Cerebellar nuclear complex (tissue), 1 donor: ENCODE measurements at regions not wholly inside any gene's neighbourhood (a gene's known extent, or its start where the extent isn't known, plus 50 kb on each side); places are given as distances from the start of the nearest gene placed in this dataset.

Source experiments
- DNase-seq, 2 experiments: peaks; one replicate each; lab custom pipeline; 2025; lab: John Stamatoyannopoulos, UW

GRCh38 chr5:104213216-104213615 lies 650.6 kb upstream of the NUDT12 start:
- no peak for DNase-seq

DNA sequence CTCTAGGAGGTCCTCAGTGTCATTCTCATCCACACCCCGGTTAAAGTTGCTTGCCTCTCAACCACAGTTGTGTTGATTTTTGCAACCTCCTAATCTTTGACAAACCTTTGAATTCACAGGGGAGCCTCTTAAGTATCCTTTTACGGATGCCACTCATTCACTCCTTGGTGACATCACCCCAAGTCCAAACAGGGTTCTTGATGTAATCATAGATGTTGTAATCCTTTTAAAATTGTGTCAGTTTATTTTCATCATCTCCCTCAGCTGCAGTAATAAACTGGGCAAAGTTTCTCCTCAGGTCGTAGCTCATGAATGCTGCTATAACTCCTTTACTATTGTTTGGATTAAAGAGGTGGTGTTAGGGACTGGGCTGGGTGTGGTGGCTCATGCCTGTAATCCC lies 637.2 kb upstream of the NUDT12 start:
- DNase-seq = no peak

- DNase-seq = no peak
Measured at GRCh38 chr5:104198156-104198555, 635.6 kb upstream of the NUDT12 start.

- no peak for DNase-seq
Measured at GRCh38 chr5:104189909-104190308, 627.3 kb upstream of the NUDT12 start.

DNA sequence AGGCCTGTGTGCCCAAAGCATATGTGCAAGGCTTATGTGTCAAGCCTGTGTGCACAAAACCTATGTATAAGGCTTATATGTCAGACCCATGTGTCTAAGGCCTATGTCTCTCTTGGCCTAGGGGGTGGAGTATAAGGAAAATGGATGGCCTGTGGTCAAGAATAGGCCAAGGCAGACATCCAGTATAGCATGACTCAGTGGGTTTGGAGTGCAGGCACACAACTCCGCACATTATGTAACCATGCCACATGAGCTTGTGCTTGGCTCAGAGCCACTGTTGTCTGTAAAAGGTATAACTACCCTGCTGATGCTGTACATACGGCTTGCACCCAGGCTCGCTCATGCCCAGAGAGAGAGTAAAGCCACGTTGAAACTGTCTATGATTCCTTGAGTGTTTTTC lies 626.4 kb upstream of the NUDT12 start:
- DNase-seq = no peak

DNA sequence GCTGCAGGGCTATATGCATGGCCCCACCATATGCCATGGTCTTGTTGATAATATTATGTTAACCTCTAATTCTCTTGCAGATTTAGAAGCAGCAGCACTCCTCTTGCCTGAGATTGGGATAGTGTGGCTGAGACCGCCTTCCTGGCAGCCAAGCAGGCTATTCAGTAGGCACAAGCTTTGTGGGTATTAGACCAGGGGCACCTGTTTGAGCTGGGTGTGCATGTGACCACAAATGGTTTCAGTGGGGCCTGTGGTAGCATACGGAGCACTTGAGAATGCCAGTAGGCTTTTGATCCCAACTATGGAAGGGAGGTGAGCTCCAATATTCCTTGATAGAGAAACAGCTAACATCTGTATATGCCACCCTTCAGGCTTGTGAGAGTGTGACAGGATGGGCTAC lies 625.1 kb upstream of the NUDT12 start:
- DNase-seq = no peak

DNA sequence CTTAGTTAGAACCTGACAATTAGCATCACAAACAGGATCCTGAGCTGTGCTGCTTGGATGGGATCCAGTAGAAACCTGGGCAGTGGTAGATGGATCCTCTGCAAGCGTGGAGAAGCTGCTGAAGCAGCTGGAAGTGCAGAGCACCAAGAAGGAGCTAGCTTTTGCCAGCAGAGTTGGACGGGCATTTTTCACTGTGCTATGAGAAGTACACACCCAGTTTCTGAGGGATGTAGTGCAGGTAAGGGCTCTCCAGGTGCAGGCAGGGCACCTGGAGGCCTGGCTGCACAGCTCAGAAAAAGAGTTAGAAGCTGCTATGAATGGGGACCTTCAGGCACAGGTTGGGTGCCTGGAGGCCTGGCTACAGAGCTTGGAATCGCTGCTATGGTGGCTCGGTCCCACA lies 623.9 kb upstream of the NUDT12 start:
- DNase-seq = no peak

GRCh38 chr5:104186100-104186499 lies 623.5 kb upstream of the NUDT12 start:
- no peak for DNase-seq

- DNase-seq = no peak
Measured at GRCh38 chr5:104184264-104184663, 621.7 kb upstream of the NUDT12 start.

GRCh38 chr5:104178829-104179456 lies 616.4 kb upstream of the NUDT12 start:
- no peak for DNase-seq

DNA sequence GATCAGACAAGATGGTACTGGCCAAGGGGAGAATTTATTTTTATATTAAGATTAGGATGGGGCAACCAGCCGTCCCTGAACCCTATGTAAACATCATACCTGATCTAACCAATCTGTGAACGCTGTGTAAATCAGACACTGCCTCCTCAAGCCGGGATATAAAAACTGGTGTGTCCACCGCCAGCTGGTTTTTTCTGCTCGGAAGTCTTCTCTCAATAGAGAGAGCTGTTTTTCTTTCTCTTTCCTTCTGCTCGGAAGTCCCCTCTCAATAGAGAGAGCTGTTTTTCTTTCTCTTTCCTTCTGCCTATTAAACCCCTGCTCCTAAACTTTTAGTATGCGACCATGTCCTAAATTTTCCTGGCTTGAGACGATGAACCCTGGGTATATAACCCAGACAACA lies 615.5 kb upstream of the NUDT12 start:
- no peak for DNase-seq

DNA sequence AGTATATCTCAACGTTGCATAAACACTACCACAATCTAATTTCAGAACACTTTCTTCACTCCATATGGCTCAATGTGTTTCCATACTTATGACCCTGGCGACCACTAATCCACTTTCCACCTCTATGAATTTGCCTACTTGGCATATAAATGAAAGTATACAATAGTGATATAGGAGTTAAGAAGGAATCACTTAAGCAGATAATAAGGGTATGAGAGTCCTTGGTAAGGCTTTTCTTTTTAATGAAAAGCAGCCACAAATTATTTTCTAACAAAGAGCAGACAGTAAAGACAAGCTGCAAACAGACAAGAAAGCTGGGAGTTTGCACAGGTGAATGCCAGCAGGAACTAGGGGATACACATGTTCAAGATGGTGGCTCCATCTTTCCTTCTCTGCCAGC lies 615.1 kb upstream of the NUDT12 start:
- no peak for DNase-seq

DNA sequence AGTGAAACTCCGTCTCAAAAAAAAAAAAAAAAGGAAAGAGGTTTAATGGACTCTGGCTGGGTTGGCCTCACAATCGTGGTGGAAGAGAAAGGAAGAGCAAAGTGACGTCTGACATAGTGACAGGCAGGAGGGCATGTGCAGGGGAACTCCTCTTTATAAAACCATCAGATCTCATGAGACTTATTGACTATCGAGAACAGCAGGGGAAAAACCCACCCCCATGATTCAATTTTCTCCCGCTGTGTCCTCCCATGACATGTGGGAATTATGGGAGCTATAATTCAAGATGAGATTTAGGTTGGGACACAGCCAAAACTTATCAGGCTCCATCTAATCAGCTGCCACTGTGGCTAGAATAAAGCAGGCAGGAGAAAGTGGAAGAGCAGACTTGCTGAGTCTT lies 610.4 kb upstream of the NUDT12 start:
- no peak for DNase-seq

GRCh38 chr5:104171958-104172690 lies 609.5 kb upstream of the NUDT12 start:
- DNase-seq = no peak

DNA sequence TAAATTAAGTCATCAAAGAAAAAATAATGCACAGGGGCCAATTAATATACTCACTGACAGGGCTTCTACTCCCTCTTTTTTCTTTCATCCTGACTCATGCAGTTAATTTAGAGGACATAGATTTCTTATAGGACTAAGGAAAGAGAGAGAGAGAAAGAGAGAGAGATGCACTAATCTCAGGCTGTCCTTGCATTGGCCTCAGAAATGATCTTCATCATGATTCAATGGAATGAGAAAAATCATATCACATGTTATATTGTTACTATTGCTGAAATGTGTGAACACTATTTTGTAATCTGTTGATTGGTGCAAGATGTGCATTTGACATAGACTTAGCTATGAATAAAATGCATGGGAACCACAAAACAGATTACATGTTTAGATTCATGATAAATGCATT lies 608.3 kb upstream of the NUDT12 start:
- no peak for DNase-seq

GRCh38 chr5:104146652-104147051 lies 584.1 kb upstream of the NUDT12 start:
- no peak for DNase-seq

DNA sequence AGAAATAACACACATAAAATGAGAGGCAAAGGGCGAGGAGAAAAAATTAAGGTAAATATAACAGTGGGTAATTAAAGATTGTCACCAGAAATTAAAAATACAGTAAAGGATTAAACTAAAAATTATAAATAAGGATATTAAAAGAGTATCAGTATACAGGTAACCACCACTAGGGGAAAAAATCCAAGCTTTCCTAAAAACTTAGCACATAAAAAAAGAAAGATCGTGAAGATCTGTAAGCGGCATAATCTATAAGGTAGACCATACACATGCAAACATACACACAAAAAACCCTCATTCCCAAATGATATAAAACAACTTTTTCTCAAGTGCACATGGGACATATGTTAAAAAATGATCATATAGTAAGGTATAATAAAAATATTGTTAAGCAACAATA lies 577.3 kb upstream of the NUDT12 start:
- DNase-seq = no peak

- DNase-seq = no peak
Measured at GRCh38 chr5:104130320-104130719, 567.7 kb upstream of the NUDT12 start.

- DNase-seq = no peak
Measured at GRCh38 chr5:104128348-104128747, 565.8 kb upstream of the NUDT12 start.

DNA sequence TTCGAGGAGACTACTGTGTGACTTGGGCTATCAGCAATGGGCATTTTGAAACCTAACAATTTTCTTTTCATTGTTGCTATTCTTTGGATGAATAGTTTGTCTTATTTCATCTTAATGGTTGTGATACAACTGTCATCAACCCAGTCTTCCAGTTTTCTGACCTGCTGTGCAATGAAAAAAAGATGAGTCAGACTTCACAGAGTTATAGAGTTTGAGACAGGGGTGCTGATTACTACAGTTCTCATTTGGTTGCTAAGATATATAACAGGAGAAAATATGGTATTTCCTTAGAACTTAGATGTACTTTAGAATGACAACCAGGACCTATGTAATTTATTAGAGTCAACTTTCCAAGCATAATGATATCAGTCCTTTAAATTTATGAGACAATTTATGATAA lies 564.4 kb upstream of the NUDT12 start:
- DNase-seq = no peak

DNA sequence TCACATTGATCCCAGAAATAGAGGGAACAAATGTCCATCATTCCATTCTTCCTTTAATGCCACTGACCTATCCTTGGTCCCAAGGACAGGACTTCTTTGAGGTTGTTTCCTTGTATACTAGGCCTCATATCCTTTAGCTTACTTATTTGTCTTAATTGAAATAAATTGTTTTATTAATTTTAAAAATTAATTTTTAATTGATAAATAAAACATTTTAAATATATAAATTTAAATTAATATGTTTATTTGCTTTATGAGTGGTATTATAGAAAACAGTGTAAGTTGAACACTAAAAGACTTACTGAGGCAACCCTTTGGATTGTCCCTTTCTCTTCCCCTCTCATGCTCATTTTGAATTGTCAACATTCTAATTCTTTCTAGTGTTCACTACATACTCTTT lies 556.9 kb upstream of the NUDT12 start:
- no peak for DNase-seq

- DNase-seq = no peak
Measured at GRCh38 chr5:104111632-104112031, 549.0 kb upstream of the NUDT12 start.

- DNase-seq = no peak
Measured at GRCh38 chr5:104096451-104096850, 533.9 kb upstream of the NUDT12 start.

DNA sequence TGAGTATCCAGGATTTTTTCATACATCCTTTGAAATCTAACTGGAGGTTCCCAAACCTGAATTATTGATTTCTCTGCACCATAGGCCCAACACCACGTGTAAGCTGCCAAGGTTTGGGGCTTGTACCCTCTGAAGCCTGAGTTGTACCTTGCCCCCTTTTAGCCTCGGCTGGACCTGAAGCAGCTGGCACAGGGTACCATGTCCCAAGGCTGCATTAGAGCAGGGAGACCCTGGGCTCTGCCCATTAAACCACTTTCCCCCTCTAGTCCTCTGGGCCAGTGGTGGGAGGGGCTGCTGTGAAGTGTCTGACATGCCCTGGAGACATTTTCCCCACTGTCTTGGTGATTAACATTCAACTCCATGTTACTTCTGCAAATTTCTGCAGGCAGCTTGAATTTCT lies 532.9 kb upstream of the NUDT12 start:
- no peak for DNase-seq
